HG03045 (cell line): ENCODE measurements at regions not wholly inside any gene's neighbourhood (a gene's known extent, or its start where the extent isn't known, plus 50 kb on each side); places are given as distances from the start of the nearest gene placed in this dataset.
"Not testable (repeated sequence)": the region's sequence is repeated elsewhere in the genome, so short reads cannot be mapped to it uniquely, and the experiment has no call there.

Experiments
- ATAC-seq: cut with Tn5 transposase; IDR thresholded peaks from one replicate; pipeline ENCODE4 v1.9.1; 2021; ENCODE audit warnings: mild to moderate bottlenecking, moderate library complexity; ENCODE audit not compliant: unreplicated experiment

DNA sequence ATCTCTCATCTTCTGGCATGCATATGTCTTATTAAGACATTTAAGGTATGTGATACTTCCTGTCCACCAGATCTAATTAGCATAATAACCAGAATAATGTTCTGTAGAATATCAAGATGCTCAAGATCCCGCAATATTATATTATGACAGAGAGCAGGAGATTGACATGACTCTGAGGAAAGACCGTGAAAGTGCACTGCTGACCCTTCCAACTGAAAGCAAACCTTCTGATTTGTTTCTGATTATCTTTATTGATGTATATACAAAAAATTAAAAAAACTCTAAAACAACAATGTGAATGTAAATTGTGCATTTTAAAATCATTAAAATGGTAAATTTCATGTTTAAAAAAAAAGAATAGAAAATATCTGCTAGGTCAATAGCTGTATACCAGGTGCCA lies 184.4 kb upstream of the TMEM45B start:
- no peak for ATAC-seq

DNA sequence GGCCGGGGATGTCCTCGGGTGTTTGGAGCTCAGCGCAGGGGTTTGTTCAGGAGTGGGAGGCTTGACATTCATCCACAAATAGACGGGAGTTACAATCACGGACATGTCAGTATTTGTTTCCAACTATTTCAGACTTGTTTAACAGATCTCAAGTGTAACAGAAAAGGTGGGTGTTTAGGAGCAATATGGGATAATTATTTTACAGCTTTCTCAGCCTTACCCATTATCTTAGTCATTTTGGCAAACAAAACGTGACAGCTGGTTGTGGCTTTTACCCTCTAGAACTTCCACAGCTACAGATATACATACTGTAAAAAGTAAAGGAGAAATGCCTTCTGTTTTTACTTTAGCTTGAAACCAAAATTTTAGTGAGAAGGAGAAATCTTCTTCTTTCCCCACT lies 178.7 kb upstream of the TMEM45B start:
- no peak for ATAC-seq

DNA sequence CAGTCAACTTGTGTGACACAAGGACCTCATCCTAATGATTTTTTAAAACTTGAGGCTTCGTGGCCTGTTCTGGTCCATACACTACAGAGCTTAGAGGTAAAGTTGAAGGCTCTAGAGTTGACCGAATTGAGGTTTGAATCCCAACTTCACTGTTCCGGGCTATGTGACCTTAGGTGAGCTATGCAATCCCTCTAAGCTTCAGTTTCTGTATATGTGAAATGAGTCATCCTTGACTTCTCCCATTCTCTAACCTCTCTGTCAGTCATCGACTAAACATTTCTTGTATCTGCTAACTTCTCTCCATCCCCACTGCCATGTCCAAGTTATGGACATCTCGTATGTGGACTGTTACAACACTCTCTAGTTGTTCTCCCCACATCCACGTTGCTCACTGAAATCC lies 178.2 kb upstream of the TMEM45B start:
- ATAC-seq = no peak

DNA sequence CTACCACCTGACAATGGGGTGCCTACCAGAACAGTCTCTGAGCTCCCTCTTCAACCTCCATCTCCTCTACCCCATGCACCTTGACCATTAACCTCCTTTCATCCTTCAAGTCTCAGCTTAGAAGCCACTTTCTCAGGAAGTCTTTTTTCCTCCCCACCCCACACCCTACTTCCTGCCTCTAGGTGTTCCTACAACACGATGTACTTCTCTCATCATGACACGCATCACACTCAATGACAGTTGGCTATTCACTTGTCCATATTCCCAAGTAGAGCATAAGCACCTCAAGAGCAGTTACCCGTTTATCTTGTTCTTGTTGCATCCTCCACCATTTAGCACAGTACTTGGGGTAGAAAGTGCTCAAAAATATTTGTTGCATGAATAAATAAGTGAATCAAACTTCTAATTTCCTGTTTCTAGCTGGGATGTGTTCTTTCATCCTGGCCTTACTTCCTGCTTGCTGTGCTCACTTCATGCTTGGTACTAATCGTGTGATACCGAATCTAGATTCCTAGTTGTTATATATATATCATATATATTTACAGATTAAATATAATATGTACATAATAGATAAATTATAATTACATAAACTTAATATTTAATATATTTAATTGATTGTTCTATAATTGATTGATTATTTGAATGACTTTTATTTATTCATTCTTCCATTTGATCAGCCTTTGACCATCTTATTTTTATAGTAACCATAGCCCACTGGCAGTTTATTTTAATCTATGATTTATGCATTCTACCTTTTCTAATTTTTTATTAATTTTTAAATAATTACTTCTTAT lies 177.5 kb upstream of the TMEM45B start:
- ATAC-seq = no peak

DNA sequence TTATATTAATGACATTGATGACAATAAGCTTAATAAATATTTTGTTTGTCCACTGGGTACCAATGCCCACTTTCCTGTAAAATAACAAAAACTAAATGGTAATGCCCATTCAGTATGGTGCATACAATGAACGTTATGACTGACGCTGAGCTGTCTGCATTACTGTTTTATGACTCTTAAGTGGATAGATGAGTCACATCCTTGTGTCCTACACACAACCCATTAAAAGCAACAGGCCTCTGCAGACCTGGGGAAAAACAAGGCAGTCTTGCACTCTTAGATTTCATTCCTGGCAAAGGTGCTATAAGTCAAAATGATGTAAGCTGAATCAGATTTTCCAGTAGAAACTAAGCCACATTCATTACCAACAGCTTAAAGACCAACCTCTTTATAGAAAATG lies 176.3 kb upstream of the TMEM45B start:
- no peak for ATAC-seq

DNA sequence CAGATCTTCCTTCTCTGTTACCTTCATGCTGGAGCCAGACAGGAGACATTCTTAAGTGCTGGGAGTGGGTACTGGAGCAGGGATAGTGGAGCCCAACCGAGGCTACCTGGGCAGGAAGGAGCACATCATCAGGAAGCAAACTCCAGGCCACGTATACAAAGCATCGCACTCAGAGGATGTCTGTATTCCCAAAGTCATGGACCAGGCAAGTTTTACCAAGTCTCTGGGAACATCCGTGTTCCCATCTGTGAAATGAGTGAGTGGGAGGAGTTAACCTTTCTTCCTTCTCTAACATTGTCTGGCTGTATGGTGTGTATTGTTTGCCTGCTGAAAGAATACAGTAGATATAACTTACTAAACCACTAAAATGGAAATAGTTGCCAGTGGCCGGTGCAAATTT lies 175.0 kb upstream of the TMEM45B start:
- no peak for ATAC-seq

DNA sequence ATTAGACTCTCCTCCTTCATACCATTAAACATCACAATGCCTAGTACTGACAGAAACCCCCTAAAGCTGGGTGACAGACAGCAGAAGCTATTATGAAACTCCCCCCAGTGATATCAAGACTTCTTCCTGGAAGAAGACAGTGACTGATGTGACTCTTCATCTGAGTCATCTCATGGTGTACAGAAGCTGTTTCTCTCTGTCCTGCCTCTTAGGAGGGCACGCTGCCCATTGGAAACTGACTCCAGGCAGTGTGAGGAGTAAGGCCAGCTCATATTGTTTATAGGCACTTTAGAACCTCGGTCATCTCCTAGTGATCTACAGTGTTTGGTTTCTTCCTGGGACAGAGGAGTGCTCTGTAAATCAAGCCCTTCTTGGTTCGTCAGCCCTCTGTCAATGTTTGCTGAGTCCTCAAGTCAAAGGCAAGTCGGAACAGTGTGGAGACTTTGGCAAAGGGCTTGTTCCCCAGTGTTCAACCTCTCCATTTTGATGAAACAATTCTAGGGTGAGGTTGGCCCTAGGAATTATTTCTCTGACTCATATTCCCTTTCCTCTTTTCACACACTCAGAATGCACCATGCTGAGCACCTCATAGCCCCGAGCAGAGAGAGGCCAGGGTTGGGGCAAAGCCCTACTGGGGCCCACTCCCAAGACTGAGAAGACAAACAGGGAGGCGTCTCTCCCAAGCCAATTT lies 172.5 kb upstream of the TMEM45B start:
- ATAC-seq = no peak

DNA sequence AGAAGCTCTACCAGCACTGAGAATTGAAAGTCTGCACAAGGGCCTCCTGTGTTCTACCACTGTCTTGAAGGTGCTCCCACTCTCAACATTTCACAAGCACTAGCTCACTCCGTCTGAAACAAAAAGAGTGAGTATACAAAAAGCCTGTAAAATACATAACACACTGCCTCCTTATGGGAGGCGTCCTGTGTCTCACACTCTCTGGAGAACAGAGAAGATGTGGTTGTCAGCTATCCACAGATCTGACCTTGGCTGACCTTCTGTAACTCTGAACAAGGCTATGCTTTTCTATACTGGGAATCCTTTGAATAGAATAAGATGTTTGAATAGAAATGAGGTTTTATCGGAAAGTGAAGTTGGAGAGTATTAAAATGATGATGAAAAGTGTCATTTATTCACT lies 171.3 kb upstream of the TMEM45B start:
- no peak for ATAC-seq

DNA sequence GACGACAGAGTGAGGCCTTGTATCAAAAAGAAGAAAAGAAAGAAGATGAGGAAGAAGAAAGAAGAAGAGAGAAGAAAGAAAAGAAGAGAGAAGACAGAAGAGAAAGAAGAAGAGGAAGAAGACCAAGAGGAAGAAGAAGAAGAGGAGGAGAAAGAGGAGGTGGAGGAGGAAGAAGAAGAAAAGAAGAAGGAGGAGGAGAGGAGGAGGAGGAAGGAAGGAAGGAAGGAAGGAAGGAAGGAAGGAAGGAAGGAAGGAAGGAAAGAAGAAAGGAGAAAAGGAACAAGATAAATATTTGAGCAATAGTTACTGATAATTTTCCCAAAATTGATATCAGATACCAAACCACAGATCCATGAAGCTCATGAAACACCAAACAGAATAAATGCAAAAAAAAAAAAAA lies 169.7 kb upstream of the TMEM45B start:
- no peak for ATAC-seq

DNA sequence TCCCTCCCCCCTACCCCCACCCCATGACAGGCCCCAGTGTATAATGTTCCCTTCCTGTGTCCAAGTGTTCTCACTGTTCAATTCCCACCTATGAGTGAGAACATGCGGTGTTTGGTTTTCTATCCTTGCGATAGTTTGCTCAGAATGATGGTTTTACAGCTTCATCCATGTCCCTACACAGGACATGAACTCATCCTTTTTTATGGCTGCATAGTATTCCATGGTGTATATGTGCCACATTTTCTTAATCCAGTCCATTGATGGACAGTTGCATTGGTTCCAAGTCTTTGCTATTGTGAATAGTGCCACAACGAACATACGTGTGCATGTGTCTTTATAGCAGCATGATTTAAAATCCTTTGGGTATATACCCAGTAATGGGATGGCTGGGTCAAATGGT lies 165.6 kb upstream of the TMEM45B start:
- ATAC-seq = not testable (repeated sequence)

DNA sequence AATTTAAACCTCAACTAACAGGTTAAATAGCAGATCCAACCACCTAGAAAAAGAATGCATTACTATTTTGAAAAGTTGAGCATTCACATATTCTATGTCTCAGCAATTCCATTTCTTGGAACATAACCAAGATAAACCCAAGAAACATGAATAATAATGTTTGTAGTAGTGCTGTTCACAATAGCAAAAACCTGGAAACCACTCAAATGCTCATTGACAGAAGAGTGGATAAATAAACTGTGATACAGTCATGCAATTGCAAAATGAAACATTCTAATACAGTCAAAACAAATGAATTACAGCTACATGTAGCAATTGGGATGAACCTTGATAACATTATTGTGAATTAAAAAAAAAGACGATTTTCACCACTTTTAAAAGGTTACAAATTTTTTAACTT lies 162.8 kb upstream of the TMEM45B start:
- ATAC-seq = no peak

DNA sequence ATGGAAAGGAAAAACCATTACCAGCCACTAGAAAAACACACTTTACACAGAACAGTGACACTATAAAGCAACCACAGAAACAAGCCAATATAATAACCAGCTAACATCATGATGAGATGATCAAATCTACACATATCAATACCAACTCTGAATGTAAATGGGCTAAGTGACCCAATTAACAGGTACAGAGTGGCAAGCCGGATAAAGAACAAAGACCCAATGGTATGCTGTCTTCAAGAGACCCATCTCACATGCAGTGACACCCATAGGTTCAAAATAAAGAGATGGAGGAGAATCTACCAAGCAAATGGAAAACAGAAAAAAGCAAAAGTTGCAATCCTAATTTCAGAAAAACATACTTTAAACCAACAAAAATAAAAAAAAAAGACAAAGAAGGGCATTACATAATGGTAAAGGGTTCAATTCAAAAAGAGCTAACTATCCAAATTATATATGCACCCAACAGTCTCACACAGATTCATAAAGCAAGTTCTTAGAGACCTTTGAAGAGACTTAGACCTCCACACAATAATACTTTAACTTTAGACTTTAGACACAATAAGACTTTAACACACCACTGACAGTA lies 160.3 kb upstream of the TMEM45B start:
- no peak for ATAC-seq

DNA sequence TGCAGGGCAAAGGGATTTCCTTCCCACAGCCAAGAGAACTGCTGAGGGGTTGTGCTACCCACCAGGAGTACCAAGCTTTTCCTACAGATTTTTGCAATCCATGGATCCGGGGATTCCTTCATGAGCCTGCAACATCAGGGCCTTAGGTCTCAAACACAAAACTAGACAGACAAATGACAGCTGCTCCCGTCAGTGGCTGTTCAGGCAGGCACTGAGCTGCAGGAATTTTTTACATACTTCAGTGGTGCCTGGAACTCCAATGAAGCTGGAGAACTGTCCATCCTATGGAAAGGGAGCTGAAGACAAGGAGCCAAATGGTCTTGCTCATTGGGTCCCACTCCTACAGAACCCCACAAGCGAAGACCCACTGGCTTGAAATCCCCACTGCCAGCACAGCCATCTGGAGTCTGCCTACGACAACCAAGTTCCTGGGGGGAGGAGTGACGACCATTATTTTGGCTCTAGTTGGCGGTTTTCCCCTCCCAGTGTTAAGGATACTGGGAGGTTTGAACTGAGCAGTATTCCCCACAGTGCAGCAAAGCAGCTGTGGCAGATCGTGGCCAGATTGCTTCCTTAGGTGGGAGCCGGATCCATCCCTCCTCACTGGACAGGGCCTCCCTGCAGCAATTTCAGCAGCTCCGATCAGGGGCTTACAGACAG lies 157.7 kb upstream of the TMEM45B start:
- ATAC-seq = no peak

DNA sequence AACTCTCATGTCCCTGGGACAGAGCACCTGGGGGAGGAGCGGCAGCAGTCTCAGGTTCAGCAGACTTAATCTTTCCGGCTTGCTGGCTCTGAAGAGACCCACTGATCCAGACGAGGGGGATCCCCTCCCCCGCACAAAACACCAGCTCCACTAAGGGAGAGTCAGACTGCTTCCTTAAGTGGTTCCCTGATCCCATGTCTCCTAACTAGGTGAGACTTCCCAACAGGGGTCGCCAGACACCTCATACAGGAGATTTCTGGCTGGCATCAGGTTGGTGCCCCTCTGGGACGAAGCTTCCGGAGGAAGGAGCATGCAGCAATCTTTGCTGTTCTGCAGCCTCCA lies 157.2 kb upstream of the TMEM45B start:
- ATAC-seq = no peak

DNA sequence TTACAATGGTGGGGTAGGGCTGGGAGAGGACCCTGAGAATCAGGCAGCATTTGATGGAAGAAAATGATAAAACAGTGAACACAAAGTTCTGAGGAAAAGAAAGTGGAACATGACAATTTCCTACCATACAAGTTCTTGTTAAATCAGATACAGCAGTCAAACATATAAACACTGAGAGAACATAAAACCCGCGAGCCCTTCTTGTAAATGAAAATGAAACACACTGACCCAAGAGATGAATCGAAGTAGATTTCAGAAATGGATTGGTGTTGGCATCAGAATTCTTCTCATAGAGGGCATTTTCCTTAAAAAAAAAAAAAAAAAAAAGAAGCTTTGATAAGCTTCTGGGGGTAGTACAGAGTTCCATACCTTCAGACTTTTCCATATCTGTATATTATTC lies 134.7 kb upstream of the TMEM45B start:
- no peak for ATAC-seq

DNA sequence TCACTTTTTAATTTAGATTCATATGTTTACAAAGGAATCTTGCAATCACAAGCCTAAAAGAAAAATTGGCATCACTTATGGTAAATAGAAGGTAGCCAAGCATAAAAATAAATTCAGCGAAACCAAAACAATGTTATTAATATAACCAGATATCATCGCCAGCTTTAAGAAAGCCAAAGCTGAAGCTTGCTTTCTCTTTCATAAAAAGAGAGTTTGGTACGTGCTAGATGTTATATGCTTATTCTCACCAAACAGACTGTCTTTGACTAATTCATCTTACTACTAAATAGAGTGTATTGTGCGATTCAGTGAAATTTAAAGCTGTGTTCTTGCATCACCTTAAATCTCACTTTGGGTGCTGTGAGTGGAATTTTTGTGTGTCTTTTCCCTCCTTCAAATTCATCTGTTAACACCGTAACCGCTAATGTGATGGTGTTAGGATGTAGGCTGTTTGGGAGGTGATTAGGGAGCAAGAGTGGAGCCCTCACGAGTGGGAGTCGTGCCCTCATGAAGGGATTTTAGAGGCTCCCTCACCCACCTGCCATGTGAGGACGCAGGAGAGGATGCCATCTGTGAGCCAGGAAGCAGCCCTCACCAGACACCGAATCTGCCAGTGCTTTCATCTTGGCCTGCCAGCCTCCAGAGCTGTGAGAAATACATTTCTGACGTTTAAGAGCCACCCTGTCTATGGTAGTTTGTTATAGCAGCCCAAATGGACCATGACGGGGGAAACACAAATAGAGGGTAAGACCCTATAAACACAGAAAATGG lies 134.1 kb upstream of the TMEM45B start:
- no peak for ATAC-seq

DNA sequence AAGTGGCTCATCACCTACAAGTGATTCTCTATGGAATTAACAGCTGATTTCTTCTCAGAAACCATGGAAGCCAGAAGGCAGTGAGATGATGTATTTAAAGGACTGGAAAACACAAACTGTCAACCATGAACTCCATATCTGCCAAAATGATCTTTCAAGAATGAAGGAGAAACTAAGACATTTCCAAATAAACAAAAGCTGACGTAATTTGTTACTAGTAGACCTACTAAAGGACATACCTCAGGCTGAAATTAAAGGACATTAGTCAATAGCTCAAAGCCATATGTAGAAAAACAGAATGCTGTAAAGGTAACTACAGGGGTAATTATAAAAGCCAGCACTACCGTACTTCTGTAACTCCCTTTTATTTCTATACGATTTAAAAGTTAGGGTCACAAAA lies 129.4 kb upstream of the TMEM45B start:
- ATAC-seq = no peak

DNA sequence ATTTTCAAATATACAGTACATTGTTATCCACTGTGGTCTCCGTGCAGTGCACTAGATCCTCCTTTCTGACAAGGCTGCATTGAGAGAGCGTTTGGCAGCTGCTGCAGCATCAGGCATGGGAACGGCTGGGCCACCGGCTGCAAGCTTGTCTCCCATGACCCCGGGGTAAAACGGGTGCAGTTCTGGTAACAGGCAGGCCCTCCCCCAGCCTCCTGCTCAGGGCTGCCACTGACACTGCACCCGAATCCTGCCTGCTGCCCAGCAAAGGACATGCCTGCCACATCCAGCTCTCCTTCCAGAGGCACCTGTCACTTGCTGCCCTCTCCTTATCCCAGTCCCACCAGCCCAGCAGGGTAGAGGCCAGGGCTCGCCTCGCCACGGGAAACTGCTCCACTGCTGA lies 124.5 kb upstream of the TMEM45B start:
- ATAC-seq = no peak

DNA sequence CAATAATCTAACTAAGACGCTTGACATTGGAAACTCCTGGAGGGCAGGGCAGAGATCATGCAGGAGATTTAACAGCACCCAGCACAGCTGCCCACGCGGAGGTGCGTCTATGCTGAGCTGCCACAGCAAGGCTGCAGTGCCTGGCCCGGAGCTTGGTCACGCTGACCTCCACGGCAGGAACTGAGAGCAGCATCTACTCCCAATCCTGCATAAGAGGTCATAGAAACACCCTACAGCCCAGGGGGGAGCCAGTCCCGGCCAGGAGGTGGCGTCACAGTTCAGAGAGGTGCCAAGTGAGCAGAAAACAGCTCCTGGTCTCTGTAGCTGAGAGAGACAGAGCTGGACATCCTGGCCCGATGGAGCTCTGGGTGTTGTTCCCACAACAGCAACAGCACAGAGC lies 121.1 kb upstream of the TMEM45B start:
- ATAC-seq = no peak

DNA sequence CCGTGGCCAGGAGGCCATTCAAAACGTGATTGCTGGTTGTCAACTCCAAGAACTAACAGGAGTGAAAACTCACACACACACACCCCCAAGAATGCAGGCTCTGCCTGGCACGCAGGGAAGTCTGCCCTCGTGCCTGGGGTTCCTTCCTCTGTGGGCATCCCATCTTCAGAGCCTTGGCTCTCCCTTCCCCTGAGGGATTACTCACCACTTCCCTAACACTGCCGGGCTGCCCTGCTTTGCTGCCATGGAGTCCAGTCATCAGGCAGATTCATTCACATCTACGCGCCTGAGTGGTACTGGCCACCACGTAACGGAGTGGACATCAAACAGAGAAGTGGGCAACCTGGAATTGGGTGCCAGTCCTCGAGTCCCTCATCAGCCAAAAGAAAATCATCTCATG lies 120.7 kb upstream of the TMEM45B start:
- no peak for ATAC-seq
